ENCODE measurements at regions not wholly inside any gene's neighbourhood (a gene's known extent, or its start where the extent isn't known, plus 50 kb on each side); places are given as distances from the start of the nearest gene placed in this dataset.

DNA sequence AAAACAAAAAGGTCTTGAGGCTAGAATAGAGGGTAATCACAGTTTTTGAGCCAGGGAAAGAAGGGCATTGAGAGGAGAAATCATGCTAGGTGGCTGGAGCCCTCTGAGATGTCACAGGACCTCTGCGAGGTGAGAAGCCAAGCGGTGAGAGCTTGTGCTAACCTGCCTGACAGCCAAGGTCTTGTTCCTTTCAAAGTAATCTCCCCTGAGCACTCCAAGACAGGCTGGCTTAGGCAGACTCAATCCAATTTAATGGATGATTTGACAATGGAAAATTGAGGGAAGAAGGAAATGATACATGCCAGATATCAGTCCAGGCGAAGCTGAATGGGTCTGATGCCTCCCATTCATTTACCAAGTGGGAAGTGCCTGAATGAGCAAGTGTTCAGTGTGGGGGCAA is 311.9 kb upstream of the PTBP2 start:
- H3K27ac Mint-ChIP-seq = no peak overlapping the region
- DNase-seq (ENCODE audit: low spot score) = no peak
- H3K27me3 Mint-ChIP-seq (ENCODE audit: low read depth) = no peaks in the 10 kb centered on the region
- no peaks in the 10 kb centered on the region for H3K36me3 Mint-ChIP-seq (ENCODE audit: low read depth)
- H3K4me3 Mint-ChIP-seq (ENCODE audit: low read depth) = no peak overlapping the region
- H3K4me1 Mint-ChIP-seq (ENCODE audit: low read depth) = no peaks in the 10 kb centered on the region
- intact Hi-C loops (cut with micrococcal nuclease) = no loop called here
- H3K9me3 Mint-ChIP-seq = peaks cover 7% of the 10 kb centered on the region

DNA sequence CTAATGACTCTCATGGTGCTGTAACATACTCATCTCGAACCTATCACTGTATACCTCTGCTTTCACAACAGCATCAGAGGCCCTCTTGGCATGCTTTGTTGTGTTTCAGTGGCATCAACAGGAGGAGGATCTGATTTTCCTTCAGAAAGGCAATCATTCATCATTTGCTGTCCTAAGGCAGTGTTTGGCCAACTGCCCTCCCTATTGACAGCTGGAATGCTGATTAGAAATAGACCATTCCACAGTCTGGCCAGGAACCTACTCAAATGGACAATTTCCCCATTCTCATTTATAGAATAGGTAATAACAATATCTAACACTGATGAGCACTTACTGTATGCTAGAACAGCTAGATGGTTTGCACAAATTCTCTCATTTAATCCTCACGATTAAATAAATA is 310.6 kb upstream of the PTBP2 start:
- Mint-ChIP-seq H3K4me1 (ENCODE audit: low read depth) (no peaks in the 10 kb centered on the region), H3K4me3 (ENCODE audit: low read depth) (no peak overlapping the region), H3K27ac (no peak overlapping the region), H3K9me3 (peaks cover 7% of the 10 kb centered on the region), H3K36me3 (ENCODE audit: low read depth) (no peaks in the 10 kb centered on the region), H3K27me3 (ENCODE audit: low read depth) (no peaks in the 10 kb centered on the region)
- DNase-seq (ENCODE audit: low spot score) = no peak
- intact Hi-C loops (cut with micrococcal nuclease) = no loop called here

DNA sequence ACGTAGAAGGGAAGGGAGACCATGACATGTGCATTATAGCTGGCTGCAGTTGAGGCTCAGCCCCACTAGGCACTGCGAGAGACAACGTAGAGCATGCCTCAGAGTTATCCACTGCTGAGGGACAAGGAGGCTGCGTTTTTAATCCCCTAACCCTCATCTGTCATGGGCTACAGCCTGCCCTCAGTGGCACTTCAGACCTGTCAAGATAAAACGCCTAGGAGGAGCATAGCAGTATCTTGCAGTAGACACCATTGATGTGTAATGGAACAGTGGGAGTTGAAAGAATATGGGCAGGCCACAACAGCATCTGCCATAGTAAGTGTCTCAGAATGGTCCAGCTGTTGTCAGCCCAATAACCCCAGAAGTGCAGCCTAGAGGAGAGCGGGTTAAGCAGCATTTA is 307.0 kb upstream of the PTBP2 start:
- Mint-ChIP-seq H3K36me3 (ENCODE audit: low read depth) (no peaks in the 10 kb centered on the region), H3K9me3 (peaks cover 7% of the 10 kb centered on the region), H3K27ac (no peak overlapping the region), H3K27me3 (ENCODE audit: low read depth) (no peaks in the 10 kb centered on the region), H3K4me1 (ENCODE audit: low read depth) (no peaks in the 10 kb centered on the region), H3K4me3 (ENCODE audit: low read depth) (no peak overlapping the region)
- no peak for DNase-seq (ENCODE audit: low spot score)
- intact Hi-C loops (cut with micrococcal nuclease) = no loop called here

DNA sequence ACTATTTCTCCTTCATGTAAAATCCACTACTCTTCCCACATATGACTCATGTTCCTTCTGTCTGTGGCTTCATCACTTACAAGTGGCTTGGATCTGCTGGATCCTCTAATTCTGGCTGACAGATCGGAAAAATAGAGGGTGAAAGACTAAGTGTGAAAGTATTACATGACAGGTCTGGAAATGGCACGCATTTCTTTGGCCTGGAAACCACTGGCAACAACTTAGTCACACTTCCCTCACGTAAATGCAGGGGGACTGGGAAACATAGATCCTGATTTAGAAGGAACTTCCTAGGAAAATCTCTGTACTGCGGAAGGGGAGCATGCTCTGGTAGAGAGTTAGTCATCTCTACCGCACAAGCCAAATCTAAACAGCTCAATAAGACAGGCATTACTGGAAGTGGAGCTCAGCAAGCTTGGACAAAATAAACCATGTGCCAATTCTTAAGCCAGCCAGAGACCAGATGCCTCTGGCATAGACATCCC is 305.4 kb upstream of the PTBP2 start:
- intact Hi-C loops (cut with micrococcal nuclease) = no loop called here
- H3K27ac Mint-ChIP-seq = no peak overlapping the region
- no peak overlapping the region for H3K4me3 Mint-ChIP-seq (ENCODE audit: low read depth)
- no peaks in the 10 kb centered on the region for H3K27me3 Mint-ChIP-seq (ENCODE audit: low read depth)
- H3K9me3 Mint-ChIP-seq = peaks cover 4% of the 10 kb centered on the region
- H3K4me1 Mint-ChIP-seq (ENCODE audit: low read depth) = no peaks in the 10 kb centered on the region
- no peaks in the 10 kb centered on the region for H3K36me3 Mint-ChIP-seq (ENCODE audit: low read depth)
- DNase-seq (ENCODE audit: low spot score) = no peak

DNA sequence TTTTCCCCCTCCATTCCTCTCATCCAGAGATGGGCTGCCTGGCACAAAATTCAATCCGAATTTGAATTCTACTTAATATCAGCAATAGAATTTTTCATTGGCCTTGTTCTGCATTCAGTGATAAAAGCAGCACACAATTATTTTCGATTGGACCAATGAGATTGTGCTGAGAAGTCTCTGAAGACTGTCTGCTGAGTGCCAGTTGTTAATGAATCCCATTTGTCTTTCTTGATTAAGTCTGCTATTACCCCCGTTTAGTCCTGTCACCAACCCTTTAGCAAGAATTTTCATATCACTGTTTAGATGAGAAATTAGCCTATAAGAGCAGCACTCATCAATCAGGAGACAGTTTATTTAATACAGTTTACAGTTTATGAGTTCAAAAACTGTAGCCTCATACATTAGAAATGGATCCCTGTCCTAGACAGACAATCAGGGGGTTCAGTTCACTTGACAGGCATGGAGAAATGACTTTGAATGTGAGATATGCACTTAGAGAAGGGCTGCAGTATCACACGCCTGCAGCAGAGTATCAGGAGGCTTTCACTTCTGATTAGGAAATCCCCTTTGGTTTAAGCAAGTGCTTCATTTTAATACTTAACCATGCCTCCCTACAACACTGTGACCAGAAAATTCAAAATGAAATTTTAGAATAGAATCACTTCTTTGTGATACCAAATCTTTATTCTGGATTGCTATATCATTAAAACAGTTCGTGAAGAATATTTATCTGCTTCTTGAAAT is 304.7 kb upstream of the PTBP2 start:
- H3K27ac Mint-ChIP-seq = no peak overlapping the region

DNA sequence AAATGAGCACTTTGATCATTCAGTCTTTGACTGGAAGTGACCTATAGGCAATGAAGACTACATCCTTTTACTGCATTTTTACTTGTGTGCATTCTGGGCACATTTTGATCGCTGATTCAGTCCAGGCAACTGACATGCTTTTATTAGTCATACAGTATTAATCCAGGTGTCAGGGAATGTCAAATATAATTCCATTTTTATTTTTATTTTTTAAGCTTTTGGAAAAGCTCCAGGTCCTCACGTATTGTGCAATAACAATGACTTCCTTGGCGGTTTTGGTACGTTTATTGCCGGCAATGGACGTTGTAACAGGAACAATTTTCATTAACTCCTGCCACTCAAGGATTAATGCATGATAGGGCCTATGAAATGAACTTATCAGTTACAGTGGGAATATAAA is 302.6 kb upstream of the PTBP2 start:
- no peak for DNase-seq (ENCODE audit: low spot score)
- Mint-ChIP-seq H3K36me3 (ENCODE audit: low read depth) (no peaks in the 10 kb centered on the region), H3K4me1 (ENCODE audit: low read depth) (no peaks in the 10 kb centered on the region), H3K27me3 (ENCODE audit: low read depth) (no peaks in the 10 kb centered on the region), H3K4me3 (ENCODE audit: low read depth) (no peak overlapping the region), H3K9me3 (no peaks in the 10 kb centered on the region), H3K27ac (no peak overlapping the region)
- intact Hi-C loops (cut with micrococcal nuclease) = no loop called here

More for the DNA sequence above, 304.7 kb upstream of the PTBP2 start:
- Mint-ChIP-seq H3K4me1 (ENCODE audit: low read depth) (no peaks in the 10 kb centered on the region), H3K4me3 (ENCODE audit: low read depth) (no peak overlapping the region), H3K27me3 (ENCODE audit: low read depth) (no peaks in the 10 kb centered on the region), H3K36me3 (ENCODE audit: low read depth) (no peaks in the 10 kb centered on the region), H3K9me3 (peaks cover 4% of the 10 kb centered on the region)
- intact Hi-C loops (cut with micrococcal nuclease) = no loop called here
- DNase-seq (ENCODE audit: low spot score) = no peak

DNA sequence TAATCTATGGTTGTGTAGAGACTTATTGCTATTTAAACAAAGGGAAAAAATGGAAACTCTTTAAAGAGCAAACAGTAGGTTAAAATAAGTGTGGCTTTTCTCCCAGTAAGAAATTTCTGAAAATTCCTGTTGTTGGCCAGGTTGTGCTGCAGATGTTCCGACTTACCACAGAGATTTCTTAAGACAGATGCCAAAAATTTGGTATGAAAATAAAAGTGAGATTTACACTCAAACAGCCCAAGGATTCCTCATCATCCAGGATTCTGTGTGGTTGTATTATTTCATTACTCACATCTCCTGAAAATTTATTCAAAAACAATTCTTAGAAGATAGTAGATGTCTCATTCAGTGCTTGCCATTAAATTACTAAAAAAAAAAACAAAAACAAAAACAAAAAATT is 296.7 kb upstream of the PTBP2 start:
- no peaks in the 10 kb centered on the region for H3K27me3 Mint-ChIP-seq (ENCODE audit: low read depth)
- no peak overlapping the region for H3K4me3 Mint-ChIP-seq (ENCODE audit: low read depth)
- intact Hi-C loops (cut with micrococcal nuclease) = no loop called here
- no peaks in the 10 kb centered on the region for H3K4me1 Mint-ChIP-seq (ENCODE audit: low read depth)
- H3K36me3 Mint-ChIP-seq (ENCODE audit: low read depth) = no peaks in the 10 kb centered on the region
- DNase-seq (ENCODE audit: low spot score) = no peak
- no peak overlapping the region for H3K27ac Mint-ChIP-seq
- H3K9me3 Mint-ChIP-seq = no peaks in the 10 kb centered on the region

DNA sequence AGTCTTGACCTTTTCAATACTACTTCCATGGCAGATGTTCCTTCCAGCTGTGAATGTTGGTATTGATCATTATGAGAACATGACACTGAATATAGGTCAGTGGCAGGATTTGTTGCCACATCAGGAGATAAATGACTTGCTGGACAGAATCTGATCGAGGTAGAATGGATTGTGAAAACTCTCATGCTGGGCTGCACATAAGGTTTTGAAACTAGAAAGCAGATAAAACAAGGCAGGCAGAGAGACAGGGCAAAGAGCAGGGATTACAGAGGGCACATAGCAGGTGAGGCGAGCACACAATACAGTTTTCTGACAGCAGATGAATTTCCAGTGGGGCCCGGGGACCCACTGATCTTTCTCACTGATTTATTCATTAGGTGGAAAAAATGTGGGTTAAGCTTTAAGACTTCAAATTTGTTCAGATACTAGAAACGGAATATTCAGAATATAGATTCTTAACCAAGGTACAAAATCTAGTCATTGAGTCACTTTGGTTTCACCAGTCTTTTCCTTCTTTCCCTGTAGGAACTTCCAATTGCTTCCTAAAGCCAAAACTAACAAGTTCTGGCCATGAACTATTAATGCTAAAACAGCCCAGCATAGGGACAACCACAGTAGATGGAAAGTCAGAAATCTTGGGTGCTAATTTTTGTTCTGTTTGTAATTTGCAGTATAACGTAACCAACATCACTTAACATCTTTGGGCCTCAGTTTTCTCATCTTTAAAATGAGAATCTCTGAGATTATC is 296.0 kb upstream of the PTBP2 start:
- Mint-ChIP-seq H3K9me3 (no peaks in the 10 kb centered on the region), H3K36me3 (ENCODE audit: low read depth) (no peaks in the 10 kb centered on the region), H3K27ac (no peak overlapping the region), H3K27me3 (ENCODE audit: low read depth) (no peaks in the 10 kb centered on the region), H3K4me3 (ENCODE audit: low read depth) (no peak overlapping the region), H3K4me1 (ENCODE audit: low read depth) (no peaks in the 10 kb centered on the region)
- intact Hi-C loops (cut with micrococcal nuclease) = no loop called here
- DNase-seq (ENCODE audit: low spot score) = no peak

DNA sequence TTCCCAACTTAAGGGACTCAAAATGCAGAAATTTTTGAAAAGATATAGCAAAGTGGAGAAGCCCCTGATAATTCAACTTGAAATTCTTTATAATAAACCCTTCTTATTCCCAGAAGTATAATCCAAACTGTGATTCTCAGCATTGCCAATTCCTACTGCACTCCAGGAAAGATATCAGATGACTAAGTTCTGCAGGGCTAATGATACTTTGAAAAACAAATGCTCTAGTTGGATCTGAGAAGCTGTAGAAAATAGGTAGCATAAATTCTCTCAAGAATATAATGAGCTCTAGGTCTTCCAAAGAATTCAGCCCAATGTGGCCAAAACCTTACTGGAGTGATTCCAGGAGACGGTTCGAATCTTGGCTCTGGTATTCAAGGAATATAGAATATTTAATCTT is 294.0 kb upstream of the PTBP2 start:
- no peak for DNase-seq (ENCODE audit: low spot score)
- intact Hi-C loops (cut with micrococcal nuclease) = no loop called here
- Mint-ChIP-seq H3K4me1 (ENCODE audit: low read depth) (no peaks in the 10 kb centered on the region), H3K27me3 (ENCODE audit: low read depth) (no peaks in the 10 kb centered on the region), H3K4me3 (ENCODE audit: low read depth) (no peak overlapping the region), H3K27ac (no peak overlapping the region), H3K36me3 (ENCODE audit: low read depth) (no peaks in the 10 kb centered on the region), H3K9me3 (no peaks in the 10 kb centered on the region)

DNA sequence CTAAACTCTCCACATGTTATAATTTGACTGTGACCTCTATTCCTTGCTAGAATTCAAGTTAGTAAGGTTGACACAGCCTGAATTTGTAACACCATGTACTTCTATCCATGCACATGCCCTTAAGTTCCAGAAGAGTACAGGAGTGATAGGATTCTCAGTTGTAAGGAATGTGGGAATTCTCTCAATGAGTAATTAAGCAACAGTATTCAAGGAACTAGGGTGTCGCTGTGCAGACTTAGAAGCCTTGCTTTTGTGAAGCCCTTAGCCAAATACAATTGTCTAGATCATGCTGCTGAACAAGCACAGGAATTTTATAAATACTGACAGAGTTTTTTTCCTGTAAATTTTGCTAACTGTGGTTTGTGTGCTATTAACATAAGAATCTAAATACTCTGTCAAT is 276.3 kb upstream of the PTBP2 start:
- H3K27me3 Mint-ChIP-seq (ENCODE audit: low read depth) = no peaks in the 10 kb centered on the region
- H3K4me1 Mint-ChIP-seq (ENCODE audit: low read depth) = no peaks in the 10 kb centered on the region
- no peak overlapping the region for H3K4me3 Mint-ChIP-seq (ENCODE audit: low read depth)
- intact Hi-C loops (cut with micrococcal nuclease) = no loop called here
- peaks cover 8% of the 10 kb centered on the region for H3K9me3 Mint-ChIP-seq
- H3K27ac Mint-ChIP-seq = no peak overlapping the region
- no peak for DNase-seq (ENCODE audit: low spot score)
- H3K36me3 Mint-ChIP-seq (ENCODE audit: low read depth) = no peaks in the 10 kb centered on the region

DNA sequence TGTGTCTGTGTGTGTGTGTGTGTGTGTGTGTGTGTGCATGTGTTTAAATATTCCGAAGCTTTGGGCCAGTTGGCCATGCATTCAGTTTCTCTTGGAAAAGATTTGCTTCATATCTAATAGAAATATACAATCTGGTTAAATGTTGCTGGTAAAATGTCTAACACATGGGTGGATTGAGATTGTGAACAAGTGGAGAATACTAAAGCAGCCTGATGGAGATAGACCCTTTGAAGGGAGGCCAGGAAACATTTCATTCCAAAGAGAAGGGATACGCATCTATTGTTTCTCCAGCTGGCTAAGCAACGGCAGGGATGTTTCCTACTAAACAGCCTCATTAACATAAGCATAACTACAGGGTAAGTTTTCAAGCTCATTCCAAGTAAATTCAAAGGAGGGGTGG is 257.5 kb upstream of the PTBP2 start:
- Mint-ChIP-seq H3K27ac (no peak overlapping the region), H3K9me3 (peaks cover 6% of the 10 kb centered on the region), H3K27me3 (ENCODE audit: low read depth) (no peaks in the 10 kb centered on the region), H3K4me3 (ENCODE audit: low read depth) (no peak overlapping the region), H3K36me3 (ENCODE audit: low read depth) (no peaks in the 10 kb centered on the region), H3K4me1 (ENCODE audit: low read depth) (no peaks in the 10 kb centered on the region)
- intact Hi-C loops (cut with micrococcal nuclease) = no loop called here
- DNase-seq (ENCODE audit: low spot score) = no peak

DNA sequence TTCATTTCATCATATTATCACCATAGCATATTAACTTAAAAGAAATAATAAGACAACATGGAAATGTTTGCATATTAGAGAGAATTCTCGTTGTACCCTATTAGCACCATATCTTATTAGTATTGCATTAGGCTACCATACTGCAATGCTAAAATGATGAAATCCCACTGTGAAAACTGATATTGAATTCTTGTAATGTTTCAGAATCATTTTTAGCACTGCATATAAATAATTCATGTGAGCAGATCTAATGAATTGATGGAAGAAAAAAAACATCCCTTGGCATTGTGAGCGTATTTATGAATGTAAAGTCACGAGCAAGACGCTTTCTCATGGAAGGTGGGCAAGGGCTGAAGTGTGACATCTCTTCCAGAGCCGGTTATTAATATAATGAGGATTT is 257.1 kb upstream of the PTBP2 start:
- H3K27me3 Mint-ChIP-seq (ENCODE audit: low read depth) = no peaks in the 10 kb centered on the region
- intact Hi-C loops (cut with micrococcal nuclease) = no loop called here
- H3K9me3 Mint-ChIP-seq = peaks cover 6% of the 10 kb centered on the region
- H3K4me3 Mint-ChIP-seq (ENCODE audit: low read depth) = no peak overlapping the region
- no peaks in the 10 kb centered on the region for H3K36me3 Mint-ChIP-seq (ENCODE audit: low read depth)
- no peak overlapping the region for H3K27ac Mint-ChIP-seq
- H3K4me1 Mint-ChIP-seq (ENCODE audit: low read depth) = no peaks in the 10 kb centered on the region
- DNase-seq (ENCODE audit: low spot score) = no peak

DNA sequence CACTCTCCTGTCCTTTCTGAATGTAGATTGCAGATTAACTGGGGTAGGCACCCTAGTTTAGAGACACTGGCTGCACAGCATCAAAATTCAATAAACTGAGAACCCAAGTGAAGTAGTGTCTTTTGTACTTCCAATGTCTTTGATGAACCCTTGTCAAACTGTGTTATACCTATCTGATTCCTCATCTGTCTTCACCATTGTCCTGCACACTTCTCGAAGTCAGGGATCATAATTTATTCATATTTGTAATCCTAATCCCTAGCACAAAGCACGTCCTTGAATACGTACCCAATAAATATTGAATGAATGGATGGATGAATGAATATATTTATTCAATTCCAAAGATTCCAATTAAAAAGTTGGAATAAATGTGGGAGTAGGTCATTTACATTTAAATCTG is 256.6 kb upstream of the PTBP2 start:
- no peak for DNase-seq (ENCODE audit: low spot score)
- H3K27ac Mint-ChIP-seq = no peak overlapping the region
- no peaks in the 10 kb centered on the region for H3K27me3 Mint-ChIP-seq (ENCODE audit: low read depth)
- peaks cover 6% of the 10 kb centered on the region for H3K9me3 Mint-ChIP-seq
- H3K4me3 Mint-ChIP-seq (ENCODE audit: low read depth) = no peak overlapping the region
- no peaks in the 10 kb centered on the region for H3K4me1 Mint-ChIP-seq (ENCODE audit: low read depth)
- intact Hi-C loops (cut with micrococcal nuclease) = no loop called here
- no peaks in the 10 kb centered on the region for H3K36me3 Mint-ChIP-seq (ENCODE audit: low read depth)

Data from activated T-helper 2 cell treated with anti-CD3 and anti-CD28 coated beads, Interferon-gamma antibody, Interleukin-2, Interleukin-4, amounts not matched to agents 10 μg/mL and 5 μg/mL and 100 μg/mL, durations not matched to agents 14 hours and 24 hours and 36 hours (primary cell).